Thyroid gland (tissue), 4 donors: ENCODE measurements at regions not wholly inside any gene's neighbourhood (a gene's known extent, or its start where the extent isn't known, plus 50 kb on each side); places are given as distances from the start of the nearest gene placed in this dataset.

Experiments used
- DNase-seq, 2 donors: peaks; one replicate each; pipeline ENCODE4 v3.0.0-alpha.2; 2019
- H3K27ac ChIP-seq, 3 donors: fragments of 200-600 bp; sonication (generic); 1 replicate in 2 of 3; 2 replicates in 1 of 3; pipeline ENCODE4 v1.5.1; 2016 to 2019; ENCODE audit warnings: mild to moderate bottlenecking in 1 of 3, moderate library complexity in 1 of 3
- H3K27me3 ChIP-seq: fragments of 200-600 bp; sonication (generic); one replicate; pipeline ENCODE4 v1.5.1; 2019
- H3K36me3 ChIP-seq, 2 donors: fragments of 200-600 bp; sonication (generic); one replicate each; pipeline ENCODE4 v1.5.1; 2016 to 2019
- H3K4me1 ChIP-seq, 2 donors: fragments of 200-600 bp; sonication (generic); one replicate each; pipeline ENCODE4 v1.5.1; 2017 to 2019
- H3K4me3 ChIP-seq, 3 donors: fragments of 200-600 bp; sonication (generic); replicated peaks in 1 of 3; 1 replicate in 2 of 3; 2 replicates in 1 of 3; pipeline ENCODE4 v1.5.1; 2016; ENCODE audit warnings: mild to moderate bottlenecking in 1 of 3
- H3K9me3 ChIP-seq: fragments of 200-600 bp; sonication (generic); one replicate; pipeline ENCODE4 v1.5.1; 2017
- CTCF ChIP-seq, 6 experiments: fragments of 200-600 bp in 3 of 6; fragments of 450-650 bp in 3 of 6; sonication (generic) in 3 of 6; IDR thresholded peaks; one replicate each; pipeline ENCODE4 v1.5.1; 2016 to 2019; ENCODE audit warnings: antibody characterized with exemption in 6 of 6, mild to moderate bottlenecking in 2 of 6, inconsistent platforms in 1 of 6, moderate library complexity in 1 of 6
- POLR2A ChIP-seq, 2 donors: fragments of 450-650 bp; IDR thresholded peaks; one replicate each; pipeline ENCODE4 v1.6.1; 2017; ENCODE audit warnings: antibody characterized with exemption in 2 of 2, mild to moderate bottlenecking in 2 of 2, moderate library complexity in 1 of 2
- WGBS, 2 donors: methylation state at CpG; one replicate each; pipeline ENCODE4 v1.1.5; 2017; 5-methylcytosine and 5-hydroxymethylcytosine counted together
- intact Hi-C: fragments of 100-400 bp; cut with DNase I; formaldehyde crosslinking; loops from one replicate; pipeline ENCODE4 v1.15.1; 2023

DNA sequence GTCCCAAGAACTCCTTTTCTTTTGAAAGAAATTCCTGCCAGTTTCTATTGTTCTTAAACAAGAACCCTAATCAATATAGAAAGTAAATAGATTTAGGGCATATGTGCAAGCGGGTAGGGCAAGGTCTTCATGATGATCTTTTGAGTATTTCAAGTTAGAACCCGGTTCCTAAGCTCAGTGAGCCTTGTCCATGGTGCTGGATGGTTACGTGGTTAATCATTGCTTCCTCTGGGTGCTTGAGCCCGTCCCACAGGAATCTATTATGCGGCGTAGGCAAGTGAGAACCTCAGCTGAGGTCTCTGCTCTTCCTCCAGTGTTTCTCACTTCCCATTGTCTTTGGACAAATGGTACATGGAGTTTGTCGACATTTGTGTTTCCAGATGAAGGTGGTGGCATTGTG is 580.8 kb upstream of the EEF2KMT start:
- no peak for DNase-seq
- intact Hi-C loops = no loop called here

GRCh38 chr16:5671421-5671820 is 573.8 kb upstream of the EEF2KMT start:
- Histone ChIP-seq H3K27ac (no peak overlapping the region), H3K27me3 (no peaks in the 10 kb centered on the region), H3K9me3 (no peaks in the 10 kb centered on the region), H3K36me3 (no peaks in the 10 kb centered on the region), H3K4me3 (no peak overlapping the region), H3K4me1 (no peaks in the 10 kb centered on the region)
- no peak for DNase-seq
- intact Hi-C loops = no loop called here
- WGBS, 2 donors = 65% methylated on average over 2 of the region's 2 CpGs
- no peak for TF ChIP-seq POLR2A (IDR thresholded peaks at IDR 0.05)
- no peak for TF ChIP-seq CTCF (IDR thresholded peaks at IDR 0.05)

More for the DNA sequence above, 580.8 kb upstream of the EEF2KMT start:
- WGBS, 2 donors = 18 to 24% methylated on average over 7 of the region's 7 CpGs
- H3K36me3 ChIP-seq = no peaks in the 10 kb centered on the region
- H3K27me3 ChIP-seq = no peaks in the 10 kb centered on the region
- no peaks in the 10 kb centered on the region for H3K4me1 ChIP-seq
- TF ChIP-seq POLR2A (IDR thresholded peaks at IDR 0.05) (no peak), CTCF (IDR thresholded peaks at IDR 0.05) (no peak)
- no peaks in the 10 kb centered on the region for H3K9me3 ChIP-seq
- H3K27ac ChIP-seq = no peak overlapping the region
- no peak overlapping the region for H3K4me3 ChIP-seq

GRCh38 chr16:5670198-5670597 is 572.6 kb upstream of the EEF2KMT start:
- DNase-seq = no peak
- Histone ChIP-seq H3K36me3 (no peaks in the 10 kb centered on the region), H3K9me3 (no peaks in the 10 kb centered on the region), H3K4me3 (no peak overlapping the region), H3K27me3 (no peaks in the 10 kb centered on the region), H3K27ac (no peak overlapping the region), H3K4me1 (no peaks in the 10 kb centered on the region)
- intact Hi-C loops = no loop called here
- TF ChIP-seq CTCF (IDR thresholded peaks at IDR 0.05) (no peak), POLR2A (IDR thresholded peaks at IDR 0.05) (no peak)
- 43 to 61% methylated on average over 2 of the region's 2 CpGs for WGBS, 2 donors

- no peaks in the 10 kb centered on the region for H3K4me1 ChIP-seq
- H3K9me3 ChIP-seq = no peaks in the 10 kb centered on the region
- 16 to 36% methylated on average over 2 of the region's 2 CpGs for WGBS, 2 donors
- H3K27me3 ChIP-seq = no peaks in the 10 kb centered on the region
- no peak overlapping the region for H3K4me3 ChIP-seq
- no peak for DNase-seq
- H3K27ac ChIP-seq = no peak overlapping the region
- intact Hi-C loops = no loop called here
- no peaks in the 10 kb centered on the region for H3K36me3 ChIP-seq
- no peak for TF ChIP-seq POLR2A (IDR thresholded peaks at IDR 0.05)
- TF ChIP-seq CTCF (IDR thresholded peaks at IDR 0.05) = no peak
Measured at GRCh38 chr16:5668553-5668952, 571.0 kb upstream of the EEF2KMT start.

GRCh38 chr16:5665834-5666233 is 568.2 kb upstream of the EEF2KMT start:
- no peaks in the 10 kb centered on the region for H3K36me3 ChIP-seq
- DNase-seq = no peak
- H3K27ac ChIP-seq = no peak overlapping the region
- no peaks in the 10 kb centered on the region for H3K9me3 ChIP-seq
- H3K4me1 ChIP-seq = no peaks in the 10 kb centered on the region
- intact Hi-C loops = no loop called here
- H3K27me3 ChIP-seq = no peaks in the 10 kb centered on the region
- H3K4me3 ChIP-seq = no peak overlapping the region
- TF ChIP-seq CTCF (IDR thresholded peaks at IDR 0.05) (no peak), POLR2A (IDR thresholded peaks at IDR 0.05) (no peak)
- 62 to 69% methylated on average over 11 of the region's 11 CpGs for WGBS, 2 donors
